ENCODE measurements at regions not wholly inside any gene's neighbourhood (a gene's known extent, or its start where the extent isn't known, plus 50 kb on each side); places are given as distances from the start of the nearest gene placed in this dataset.

DNA sequence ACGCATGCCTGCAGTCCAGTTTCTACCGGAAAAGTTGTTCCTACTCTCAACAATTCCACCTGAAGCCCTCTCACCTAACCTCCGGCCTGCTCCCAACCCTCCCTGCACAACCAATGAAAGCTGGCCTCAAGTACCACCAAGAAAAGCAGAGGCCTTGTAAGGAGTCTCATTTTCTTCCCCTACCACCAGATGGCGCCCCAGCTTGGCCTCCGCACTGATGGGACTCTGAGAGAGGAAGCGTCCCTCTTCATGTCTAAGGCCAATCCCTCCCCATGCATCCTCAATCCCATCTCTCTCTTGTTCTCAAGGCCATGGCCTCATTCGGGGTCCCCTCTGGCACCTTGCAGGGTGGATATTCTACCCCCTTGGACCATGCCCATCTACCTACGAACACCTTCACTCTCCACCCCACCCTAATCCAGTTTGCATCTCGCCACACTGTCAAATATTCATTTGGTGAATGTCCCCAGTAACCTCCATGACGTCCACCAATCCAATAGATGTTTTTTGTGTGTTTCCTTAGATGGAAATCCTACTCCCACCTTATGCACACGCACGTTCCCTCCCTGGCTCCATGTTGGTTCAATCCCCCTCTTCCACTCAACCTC, 412.8 kb downstream of the ZNF536 start:
- Mint-ChIP-seq H3K4me3 (no peak overlapping the region), H3K4me1 (no peaks in the 10 kb centered on the region), H3K9me3 (peaks cover 13 to 14% of the 10 kb centered on the region in 2 experiments), H3K36me3 (ENCODE audit: insufficient read depth in 1 of 3, low read depth in 3 of 3) (peaks cover 3 to 11% (median 5%) of the 10 kb centered on the region in 3 experiments; a peak in 5 of 7 replicates), H3K27ac (peak overlapping the region in 1 of 3 experiments; percentile 19; a peak in 2 of 7 replicates), H3K27me3 (ENCODE audit: low read depth) (peaks cover 9% of the 10 kb centered on the region)
- Histone ChIP-seq H3K14ac (ENCODE audit: insufficient read depth, low read length) (no peak overlapping the region), H2AFZ (ENCODE audit: low read length) (no peak overlapping the region), H3K23ac (ENCODE audit: insufficient read length, low read depth, low read length) (no peak overlapping the region), H3K27ac (ENCODE audit: insufficient read length, low read depth, low read length) (no peak overlapping the region), H4K20me1 (ENCODE audit: control insufficient read depth, insufficient read depth, insufficient read length) (no peaks in the 10 kb centered on the region), H3K56ac (ENCODE audit: insufficient read length, low read depth, low read length) (no peak overlapping the region), H2BK15ac (ENCODE audit: low read depth, low read length) (no peak overlapping the region), H3K79me1 (ENCODE audit: insufficient read depth, low read depth, low read length, poor library complexity, severe bottlenecking) (no peaks in the 10 kb centered on the region), H4K91ac (ENCODE audit: insufficient read length, low read depth, low read length) (no peak overlapping the region), H3T11ph (ENCODE audit: low read length) (no peak overlapping the region), H3K4me1 (ENCODE audit: insufficient read depth, low read length) (no peaks in the 10 kb centered on the region), H2BK20ac (ENCODE audit: low read depth, low read length, poor library complexity, severe bottlenecking) (no peak overlapping the region), H2BK120ac (ENCODE audit: low read depth, low read length, poor library complexity, severe bottlenecking) (no peak overlapping the region), H3K9me3 (ENCODE audit: control insufficient read depth, low read depth, low read length) (no peaks in the 10 kb centered on the region), H2BK12ac (ENCODE audit: insufficient read length, low read depth, low read length) (no peak overlapping the region), H3K18ac (ENCODE audit: insufficient read length, low read depth, low read length) (no peak overlapping the region), H3K4ac (ENCODE audit: low read depth, low read length) (no peak overlapping the region), H4K5ac (ENCODE audit: insufficient read length, low read depth, low read length) (no peak overlapping the region), H3K9ac (ENCODE audit: extremely low read depth, insufficient read length, low read length) (no peak overlapping the region), H3K4me2 (ENCODE audit: insufficient read depth, insufficient read length, low read length) (no peak overlapping the region), H3K27me3 (ENCODE audit: insufficient read depth, low read length) (no peaks in the 10 kb centered on the region), H2BK5ac (ENCODE audit: insufficient read length, low read length) (no peak overlapping the region), H2AK5ac (ENCODE audit: insufficient read length, low read length) (no peak overlapping the region), H3K79me2 (ENCODE audit: insufficient read depth, low read length) (no peaks in the 10 kb centered on the region), H4K8ac (replicated peaks; ENCODE audit: insufficient read length, low read depth, low read length) (no peak overlapping the region), H3K23me2 (ENCODE audit: insufficient read length, low read depth, low read length, poor library complexity, severe bottlenecking) (no peaks in the 10 kb centered on the region)
- WGBS (ENCODE audit: extremely low coverage, insufficient read length, low lambda C conversion rate): no CpG with 5 or more reads among the region's 12 CpGs
- TF ChIP-seq, protein P1, sequence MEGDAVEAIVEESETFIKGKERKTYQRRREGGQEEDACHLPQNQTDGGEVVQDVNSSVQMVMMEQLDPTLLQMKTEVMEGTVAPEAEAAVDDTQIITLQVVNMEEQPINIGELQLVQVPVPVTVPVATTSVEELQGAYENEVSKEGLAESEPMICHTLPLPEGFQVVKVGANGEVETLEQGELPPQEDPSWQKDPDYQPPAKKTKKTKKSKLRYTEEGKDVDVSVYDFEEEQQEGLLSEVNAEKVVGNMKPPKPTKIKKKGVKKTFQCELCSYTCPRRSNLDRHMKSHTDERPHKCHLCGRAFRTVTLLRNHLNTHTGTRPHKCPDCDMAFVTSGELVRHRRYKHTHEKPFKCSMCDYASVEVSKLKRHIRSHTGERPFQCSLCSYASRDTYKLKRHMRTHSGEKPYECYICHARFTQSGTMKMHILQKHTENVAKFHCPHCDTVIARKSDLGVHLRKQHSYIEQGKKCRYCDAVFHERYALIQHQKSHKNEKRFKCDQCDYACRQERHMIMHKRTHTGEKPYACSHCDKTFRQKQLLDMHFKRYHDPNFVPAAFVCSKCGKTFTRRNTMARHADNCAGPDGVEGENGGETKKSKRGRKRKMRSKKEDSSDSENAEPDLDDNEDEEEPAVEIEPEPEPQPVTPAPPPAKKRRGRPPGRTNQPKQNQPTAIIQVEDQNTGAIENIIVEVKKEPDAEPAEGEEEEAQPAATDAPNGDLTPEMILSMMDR (conservative IDR thresholded peaks at IDR 0.05): peak; percentile 86
- DNase-seq: peak; percentile 79

Measured in H9 (cell line).